ENCODE measurements at regions not wholly inside any gene's neighbourhood (a gene's known extent, or its start where the extent isn't known, plus 50 kb on each side); places are given as distances from the start of the nearest gene placed in this dataset.

GRCh38 chr10:2891073-2891769 lies 176.1 kb upstream of the PFKP start (continued):
- TF ChIP-seq CTCF (IDR thresholded peaks at IDR 0.05; ENCODE audit: low read depth, low read length, missing input control): no peak
- no peak for TF ChIP-seq JUND (IDR thresholded peaks at IDR 0.05)
- TF ChIP-seq REST (IDR thresholded peaks at IDR 0.05): no peak

GRCh38 chr10:2890093-2890492 lies 177.3 kb upstream of the PFKP start:
- Histone ChIP-seq H3K9me3 (ENCODE audit: control insufficient read depth in 4 of 4, low read length in 3 of 4) (no peaks in the 10 kb centered on the region), H3K4me1 (ENCODE audit: control insufficient read depth in 4 of 4, insufficient read depth in 4 of 4, low read length in 3 of 4) (no peaks in the 10 kb centered on the region), H3K9ac (ENCODE audit: low read depth in 1 of 2, low read length in 2 of 2) (no peak overlapping the region), H3K27ac (ENCODE audit: low read depth in 1 of 2, low read length in 2 of 2) (no peak overlapping the region), H3K4me3 (ENCODE audit: low read depth in 1 of 3, low read length in 3 of 3) (no peak overlapping the region), H3K36me3 (ENCODE audit: control insufficient read depth in 4 of 4, insufficient read depth in 3 of 4, low read depth in 1 of 4, low read length in 3 of 4) (no peaks in the 10 kb centered on the region), H3K27me3 (ENCODE audit: control insufficient read depth in 4 of 4, insufficient read depth in 4 of 4, low read length in 3 of 4) (no peaks in the 10 kb centered on the region)
- WGBS: 88% methylated on average over 23 of the region's 23 CpGs
- TF ChIP-seq JUND (IDR thresholded peaks at IDR 0.05): no peak
- TF ChIP-seq FOXA2 (IDR thresholded peaks at IDR 0.05): no peak
- TF ChIP-seq TAF1 (conservative IDR thresholded peaks at IDR 0.05): no peak
- TF ChIP-seq ATF3 (IDR thresholded peaks at IDR 0.05): no peak
- no peak for TF ChIP-seq EGR1 (IDR thresholded peaks at IDR 0.05; ENCODE audit: low read depth in 2 of 2)
- TF ChIP-seq HNF4G (IDR thresholded peaks at IDR 0.05): no peak
- no peak for TF ChIP-seq REST (IDR thresholded peaks at IDR 0.05)
- TF ChIP-seq MAX (IDR thresholded peaks at IDR 0.05): no peak
- no peak for TF ChIP-seq GABPA (IDR thresholded peaks at IDR 0.05 in 1 of 2, conservative IDR thresholded peaks at IDR 0.05 in 1 of 2)
- TF ChIP-seq CTCF (IDR thresholded peaks at IDR 0.05; ENCODE audit: low read depth, low read length, missing input control): no peak
- no peak for TF ChIP-seq SP1 (IDR thresholded peaks at IDR 0.05)
- DNase-seq (ENCODE audit: low spot score): no peak
